ENCODE measurements at regions not wholly inside any gene's neighbourhood (a gene's known extent, or its start where the extent isn't known, plus 50 kb on each side); places are given as distances from the start of the nearest gene placed in this dataset.

DNA sequence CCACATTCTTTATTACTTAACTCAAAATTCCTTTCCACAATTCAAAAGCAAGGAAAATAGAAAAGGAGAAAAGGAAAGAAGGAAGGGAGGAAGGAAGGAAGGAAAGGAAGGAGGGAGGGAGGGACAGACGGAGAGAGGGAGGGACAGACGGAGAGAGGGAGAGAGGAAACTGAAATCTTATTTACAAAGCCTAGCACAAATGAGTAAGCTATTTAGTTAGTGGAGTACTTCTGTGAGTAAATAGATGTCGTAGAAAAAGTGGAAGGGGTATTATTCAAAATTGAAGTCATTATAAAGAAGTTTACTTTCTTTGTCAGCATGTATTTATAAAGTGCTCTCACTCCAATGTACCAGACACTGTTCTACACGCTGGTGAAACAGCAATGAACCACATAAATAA is 177.9 kb downstream of the CETN3 start:
- TF ChIP-seq EZH2phosphoT487 (IDR thresholded peaks at IDR 0.05; ENCODE audit: insufficient read depth, low read depth) = no peak
- TF ChIP-seq EZH2 (IDR thresholded peaks at IDR 0.05; ENCODE audit: insufficient read depth, poor library complexity, severe bottlenecking) = no peak
